HepG2 (cell line): ENCODE measurements at regions not wholly inside any gene's neighbourhood (a gene's known extent, or its start where the extent isn't known, plus 50 kb on each side); places are given as distances from the start of the nearest gene placed in this dataset.

Experiments used
- ATAC-seq: fragments of 200-7000 bp; cut with Tn5 transposase; 3 replicates; pipeline ENCODE4 v1.9.1; 2020; ENCODE audit warnings: mild to moderate bottlenecking, moderate library complexity
- BruUV-seq: library from RNA; stranded (reverse); fragments of 400-500 nt; replicated peaks from 2 replicates; lab custom pipeline; 2021; lab: Mats Ljungman, UMichigan
- CTCF ChIA-PET: fragments of 300-600 bp; formaldehyde crosslinking; extraction: SDS; loops from one replicate; lab custom pipeline; 2021; ENCODE audit warnings: low total read pairs, inconsistent platforms, low intra/inter-chr PET ratio; lab: Yijun Ruan, JAX
- POLR2A ChIA-PET: fragments of 350-600 bp; sonication (Branson Sonifier 250); formaldehyde crosslinking; loops from one replicate; lab custom pipeline; 2020; ENCODE audit warnings: antibody characterized with exemption, inconsistent platforms; lab: Yijun Ruan, JAX
- DNase-seq: peaks from one replicate; pipeline ENCODE4 v3.0.0-alpha.2; 2015; ENCODE audit warnings: low spot score
- FAIRE-seq: peaks from 3 replicates; lab custom pipeline; 2011; peaks lifted over from hg19 to GRCh38; lab: Jason Lieb, UNC
- H2AFZ ChIP-seq: one replicate; pipeline ENCODE4 v1.6.1; 2011; ENCODE audit warnings: low read length, inconsistent platforms
- H3K27ac ChIP-seq: fragments of 300-600 bp; 3 replicates; pipeline ENCODE4 v1.8.0; 2011; ENCODE audit warnings: mixed run types, mild to moderate bottlenecking, mixed read lengths, low read length, inconsistent platforms; ENCODE audit not compliant: insufficient read depth; ENCODE audit errors: extremely low read length
- H3K27me3 ChIP-seq, 2 experiments: fragments of 200-600 bp in 1 of 2; 2 replicates in 1 of 2; 3 replicates in 1 of 2; pipeline versions ENCODE4 v1.6.0 to v1.8.0; 2011; ENCODE audit warnings: low read length in 2 of 2, mild to moderate bottlenecking in 2 of 2, moderate library complexity in 2 of 2, inconsistent platforms in 1 of 2; ENCODE audit not compliant: insufficient read depth in 2 of 2, control insufficient read depth in 1 of 2
- H3K36me3 ChIP-seq, 2 experiments: fragments of 200-600 bp in 1 of 2; replicated peaks in 1 of 2; 2 replicates in 1 of 2; 3 replicates in 1 of 2; pipeline versions ENCODE4 v1.5.1 to v1.8.0; 2011; ENCODE audit warnings: low read length in 2 of 2, inconsistent platforms in 1 of 2; ENCODE audit not compliant: insufficient read depth in 2 of 2, control insufficient read depth in 1 of 2
- H3K4me1 ChIP-seq: 2 replicates; pipeline ENCODE4 v1.5.1; 2012; ENCODE audit warnings: low read length, inconsistent platforms; ENCODE audit not compliant: insufficient read depth
- H3K4me2 ChIP-seq: 2 replicates; pipeline ENCODE4 v1.6.0; 2011; ENCODE audit warnings: low read depth, low read length, inconsistent platforms
- H3K4me3 ChIP-seq, 3 experiments: fragments of 200-600 bp in 1 of 3; sonication (generic), shearing (Covaris generic) in 1 of 3; replicated peaks in 1 of 3; 2 replicates each; pipeline ENCODE4 v1.5.1; 2011 to 2016; ENCODE audit warnings: low read length in 3 of 3, inconsistent platforms in 2 of 3, low read depth in 2 of 3, mild to moderate bottlenecking in 2 of 3, control low read depth in 1 of 3, mixed read lengths in 1 of 3; ENCODE audit not compliant: insufficient read depth in 1 of 3
- H3K79me2 ChIP-seq: one replicate; pipeline ENCODE4 v1.6.1; 2011; ENCODE audit warnings: low read length, inconsistent platforms; ENCODE audit not compliant: insufficient read depth
- H3K9ac ChIP-seq: 2 replicates; pipeline ENCODE4 v1.6.0; 2011; ENCODE audit warnings: mild to moderate bottlenecking, low read depth, low read length, inconsistent platforms; ENCODE audit not compliant: insufficient read depth
- H3K9me3 ChIP-seq: 2 replicates; pipeline ENCODE4 v1.5.1; 2012; ENCODE audit warnings: mild to moderate bottlenecking, low read length
- H4K20me1 ChIP-seq: 2 replicates; pipeline ENCODE4 v1.6.0; 2011; ENCODE audit warnings: inconsistent platforms, mild to moderate bottlenecking, low read length, moderate library complexity; ENCODE audit not compliant: insufficient read depth
- ARID3A ChIP-seq: IDR thresholded peaks from 2 replicates; pipeline ENCODE4 v1.6.1; 2012; ENCODE audit warnings: low read depth, low read length, improper control_type of control experiment
- ELF4 ChIP-seq: sonication (generic); formaldehyde crosslinking; IDR thresholded peaks from 2 replicates; pipeline ENCODE4 v1.5.0; 2020; ENCODE audit warnings: missing genetic modification reagents, mild to moderate bottlenecking, moderate library complexity, borderline replicate concordance
- MAFF ChIP-seq: IDR thresholded peaks from 2 replicates; pipeline ENCODE4 v1.6.1; 2011; ENCODE audit warnings: low read depth, low read length, improper control_type of control experiment
- MAFK ChIP-seq, 2 experiments: IDR thresholded peaks in 1 of 2; conservative IDR thresholded peaks in 1 of 2; 2 replicates each; pipeline ENCODE4 v1.6.1; 2011; ENCODE audit warnings: improper control_type of control experiment in 2 of 2, low read length in 2 of 2
- SMARCC2 ChIP-seq: fragments of 450-650 bp; IDR thresholded peaks from 2 replicates; pipeline ENCODE4 v1.6.1; 2017; ENCODE audit warnings: antibody characterized with exemption, mild to moderate bottlenecking
- SP140L ChIP-seq: sonication (generic); formaldehyde crosslinking; IDR thresholded peaks from 2 replicates; pipeline ENCODE4 v1.4.0; 2020; ENCODE audit warnings: missing genetic modification reagents, borderline replicate concordance
- TEAD3 ChIP-seq: optimal IDR thresholded peaks from 2 replicates; pipeline ENCODE3; 2016; ENCODE audit warnings: borderline replicate concordance
- ZBTB21 ChIP-seq: sonication (generic); formaldehyde crosslinking; IDR thresholded peaks from 2 replicates; pipeline ENCODE4 v1.4.0; 2020; ENCODE audit warnings: missing genetic modification reagents
- WGBS: methylation state at CpG from one replicate; pipeline ENCODE4 v1.1.6; 2017; ENCODE audit warnings: low lambda C conversion rate; 5-methylcytosine and 5-hydroxymethylcytosine counted together
- in situ Hi-C: cut with HindIII; loops from 2 replicates; pipeline ENCODE4 v1.10.0; 2017; ENCODE audit warnings: low pct_unique_long_range_greater_than_20kb; ENCODE audit not compliant: extremely low pct_ligation_motif_present
- intact Hi-C: fragments of 100-400 bp; cut with micrococcal nuclease; formaldehyde crosslinking; loops from one replicate; pipeline ENCODE4 v1.10.0; 2022; ENCODE audit not compliant: unreplicated experiment

GRCh38 chr3:117809186-117810081 is 1099.9 kb downstream of the TUSC7 start:
- no peak overlapping the region for H3K4me2 ChIP-seq
- H3K9me3 ChIP-seq: no peaks in the 10 kb centered on the region
- H3K27me3 ChIP-seq: no peaks in the 10 kb centered on the region
- no peak for TF ChIP-seq ZBTB21 (CRISPR knock-in tag)
- TF ChIP-seq TEAD3 (CRISPR knock-in tag): no peak
- no peak for TF ChIP-seq SMARCC2
- peak; percentile 96 for TF ChIP-seq MAFF
- peak; percentile 93 to 98 for TF ChIP-seq MAFK (conservative IDR thresholded peaks at IDR 0.05 in 1 of 2, IDR thresholded peaks at IDR 0.05 in 1 of 2; ENCODE audit: low read length in 2 of 2)
- no peak overlapping the region for H2AFZ ChIP-seq
- FAIRE-seq: no peak
- no TSS peak for BruUV-seq
- DNase-seq: no peak
- no peaks in the 10 kb centered on the region for H3K36me3 ChIP-seq
- in situ Hi-C loops: no loop called here
- ChIA-PET CTCF (no interaction called here), POLR2A (no interaction called here)
- 0% methylated on average over 1 of the region's 1 CpG for WGBS
- H3K4me3 ChIP-seq: no peak overlapping the region
- H3K79me2 ChIP-seq: no peaks in the 10 kb centered on the region
- intact Hi-C loops: no loop called here
- no peaks in the 10 kb centered on the region for H4K20me1 ChIP-seq
- H3K27ac ChIP-seq: no peak overlapping the region
- no peak overlapping the region for H3K9ac ChIP-seq
- no peak for ATAC-seq
- H3K4me1 ChIP-seq: no peaks in the 10 kb centered on the region

GRCh38 chr3:117811786-117812185 is 1102.2 kb downstream of the TUSC7 start:
- intact Hi-C loops: no loop called here
- ATAC-seq (no peak), FAIRE-seq (no peak), DNase-seq (no peak)
- POLR2A ChIA-PET: no interaction called here
- Histone ChIP-seq H3K4me2 (no peak overlapping the region), H3K79me2 (no peaks in the 10 kb centered on the region), H3K4me3 (no peak overlapping the region), H4K20me1 (no peaks in the 10 kb centered on the region), H3K27ac (no peak overlapping the region), H3K36me3 (no peaks in the 10 kb centered on the region), H3K27me3 (no peaks in the 10 kb centered on the region), H3K9me3 (no peaks in the 10 kb centered on the region), H2AFZ (no peak overlapping the region), H3K4me1 (no peaks in the 10 kb centered on the region), H3K9ac (no peak overlapping the region)
- in situ Hi-C loops: no loop called here
- CTCF ChIA-PET: no interaction called here
- WGBS: 0% methylated on average over 2 of the region's 2 CpGs
- no TSS peak for BruUV-seq
- TF ChIP-seq ARID3A (no peak), ELF4 (no peak), SP140L (no peak)
